HCT116 (cell line): ENCODE measurements at regions not wholly inside any gene's neighbourhood (a gene's known extent, or its start where the extent isn't known, plus 50 kb on each side); places are given as distances from the start of the nearest gene placed in this dataset.

Source experiments
- ATAC-seq: fragments of 200-7000 bp; cut with Tn5 transposase; 2 replicates; pipeline ENCODE4 v1.9.1; 2020; ENCODE audit warnings: mild to moderate bottlenecking, moderate library complexity
- BruUV-seq: library from RNA; stranded (reverse); fragments of 400-500 nt; replicated peaks from 2 replicates; lab custom pipeline; 2021; lab: Mats Ljungman, UMichigan
- CTCF ChIA-PET: fragments of 300-600 bp; sonication (Branson Sonifier 250); formaldehyde crosslinking; loops from one replicate; lab custom pipeline; 2021; ENCODE audit warnings: antibody characterized with exemption; lab: Charles Lee
- POLR2A ChIA-PET: fragments of 300-600, 350-600 bp; sonication (Branson Sonifier 250); formaldehyde crosslinking; loops from one replicate; lab custom pipeline; 2021; ENCODE audit warnings: antibody characterized with exemption; lab: Charles Lee
- RAD21 ChIA-PET, 2 experiments: fragments of 300-600 bp; sonication (Branson Sonifier 250); formaldehyde crosslinking; loops; one replicate each; lab custom pipeline; 2023; ENCODE audit warnings: low total read pairs in 2 of 2; ENCODE audit not compliant: uncharacterized antibody in 2 of 2, unreplicated experiment in 2 of 2, low non-redundant PET in 1 of 2; lab: Charles Lee
- DNase-seq: peaks from one replicate; pipeline ENCODE4 v3.0.0-alpha.2; 2010; ENCODE audit warnings: low read depth, low spot score
- H2AFZ ChIP-seq: fragments of 200-600 bp; shearing (Covaris generic), sonication (generic); 2 replicates; pipeline ENCODE4 v1.6.1; 2017; ENCODE audit warnings: low read depth, mixed run types, mixed read lengths, antibody characterized with exemption, low read length; ENCODE audit not compliant: poor library complexity, severe bottlenecking
- H3K27ac ChIP-seq: 2 replicates; pipeline ENCODE4 v1.5.1; 2012; ENCODE audit warnings: low read depth, low read length
- H3K27me3 ChIP-seq: fragments of 200-600 bp; sonication (generic); 2 replicates; pipeline ENCODE4 v1.6.1; 2016; ENCODE audit warnings: mixed run types, low read length, mixed read lengths; ENCODE audit not compliant: insufficient read depth
- H3K36me3 ChIP-seq, 2 experiments: fragments of 200-500 bp in 1 of 2; fragments of 200-600 bp in 1 of 2; sonication (Bioruptor generic) in 1 of 2; sonication (generic) in 1 of 2; 2 replicates each; pipeline versions ENCODE4 v1.5.1 to v1.6.1; 2014 to 2016; ENCODE audit warnings: low read length in 2 of 2, inconsistent platforms in 1 of 2, mixed read lengths in 1 of 2, mixed run types in 1 of 2; ENCODE audit not compliant: insufficient read depth in 2 of 2, control insufficient read depth in 1 of 2
- H3K4me1 ChIP-seq, 2 experiments: fragments of 200-600 bp in 1 of 2; sonication (generic) in 1 of 2; 2 replicates each; pipeline versions ENCODE4 v1.5.1 to v1.6.1; 2012 to 2017; ENCODE audit warnings: low read length in 2 of 2, inconsistent platforms in 1 of 2, mild to moderate bottlenecking in 1 of 2, mixed read lengths in 1 of 2, mixed run types in 1 of 2, moderate library complexity in 1 of 2; ENCODE audit not compliant: insufficient read depth in 2 of 2, control insufficient read depth in 1 of 2
- H3K4me2 ChIP-seq: fragments of 200-600 bp; sonication (generic); 2 replicates; pipeline ENCODE4 v1.6.1; 2017; ENCODE audit warnings: mixed run types, low read length, mixed read lengths
- H3K4me3 ChIP-seq, 2 experiments: fragments of 200-600 bp in 1 of 2; sonication (generic) in 1 of 2; replicated peaks in 1 of 2; 2 replicates each; pipeline ENCODE4 v1.5.1; 2011 to 2016; ENCODE audit warnings: low read length in 2 of 2, control low read depth in 1 of 2, low read depth in 1 of 2, mild to moderate bottlenecking in 1 of 2, mixed read lengths in 1 of 2, mixed run types in 1 of 2
- H3K79me2 ChIP-seq: fragments of 200-600 bp; sonication (generic); 2 replicates; pipeline ENCODE4 v1.6.1; 2017; ENCODE audit warnings: mild to moderate bottlenecking, mixed run types, low read length, moderate library complexity, mixed read lengths; ENCODE audit not compliant: insufficient read depth
- H3K9ac ChIP-seq: fragments of 200-600 bp; sonication (generic); 2 replicates; pipeline ENCODE4 v1.6.1; 2016; ENCODE audit warnings: low read length, mixed read lengths
- H3K9me2 ChIP-seq: fragments of 200-600 bp; sonication (generic), shearing (Covaris generic); 2 replicates; pipeline ENCODE4 v1.6.1; 2017; ENCODE audit warnings: mixed run types, mild to moderate bottlenecking, moderate library complexity; ENCODE audit not compliant: insufficient read depth
- H3K9me3 ChIP-seq, 2 experiments: fragments of 200-500 bp in 1 of 2; fragments of 200-600 bp in 1 of 2; sonication (Bioruptor generic) in 1 of 2; sonication (generic) in 1 of 2; 2 replicates each; pipeline ENCODE4 v1.6.1; 2014 to 2017; ENCODE audit warnings: low read length in 2 of 2, mixed read lengths in 2 of 2, inconsistent platforms in 1 of 2, low read depth in 1 of 2, mild to moderate bottlenecking in 1 of 2, mixed run types in 1 of 2, moderate library complexity in 1 of 2; ENCODE audit not compliant: control insufficient read depth in 1 of 2, insufficient read depth in 1 of 2
- H4K20me1 ChIP-seq: fragments of 200-600 bp; sonication (generic), shearing (Covaris generic); 2 replicates; pipeline ENCODE4 v1.6.1; 2017; ENCODE audit warnings: mixed run types, mild to moderate bottlenecking, moderate library complexity; ENCODE audit not compliant: insufficient read depth
- CBX3 ChIP-seq: IDR thresholded peaks from 2 replicates; pipeline ENCODE4 v1.6.1; 2012; ENCODE audit warnings: low read depth
- CEBPB ChIP-seq: IDR thresholded peaks from 2 replicates; pipeline ENCODE4 v1.6.1; 2012; ENCODE audit warnings: low read depth
- EGR1 ChIP-seq: IDR thresholded peaks from 2 replicates; pipeline ENCODE4 v1.6.1; 2012; ENCODE audit warnings: low read depth
- ELF1 ChIP-seq: IDR thresholded peaks from 2 replicates; pipeline ENCODE4 v1.6.1; 2012; ENCODE audit warnings: low read depth, borderline replicate concordance
- FOSL1 ChIP-seq: IDR thresholded peaks from 2 replicates; pipeline ENCODE4 v1.6.1; 2012; ENCODE audit warnings: low read depth
- JUND ChIP-seq: IDR thresholded peaks from 2 replicates; pipeline ENCODE4 v1.6.1; 2012
- POLR2A ChIP-seq: IDR thresholded peaks from 2 replicates; pipeline ENCODE4 v1.7.0; 2011; ENCODE audit warnings: borderline replicate concordance; ENCODE audit not compliant: insufficient read depth, insufficient read length; ENCODE audit errors: extremely low read depth
- POLR2AphosphoS5 ChIP-seq: IDR thresholded peaks from 2 replicates; pipeline ENCODE4 v1.6.1; 2011; ENCODE audit warnings: mild to moderate bottlenecking, low read depth, low read length, moderate library complexity
- RAD21 ChIP-seq: IDR thresholded peaks from 2 replicates; pipeline ENCODE4 v1.6.1; 2012; ENCODE audit warnings: low read depth, mild to moderate bottlenecking
- SIN3A ChIP-seq: IDR thresholded peaks from 2 replicates; pipeline ENCODE4 v1.6.1; 2012; ENCODE audit warnings: low read depth
- SP1 ChIP-seq: IDR thresholded peaks from 2 replicates; pipeline ENCODE4 v1.6.1; 2012; ENCODE audit warnings: low read depth
- SRF ChIP-seq: IDR thresholded peaks from 2 replicates; pipeline ENCODE4 v1.6.1; 2012; ENCODE audit warnings: low read depth
- TCF7L2 ChIP-seq: IDR thresholded peaks from 2 replicates; pipeline ENCODE4 v1.7.0; 2011; ENCODE audit warnings: borderline replicate concordance, inconsistent platforms; ENCODE audit not compliant: insufficient read depth, insufficient read length; ENCODE audit errors: extremely low read depth
- YY1 ChIP-seq: IDR thresholded peaks from 2 replicates; pipeline ENCODE4 v1.6.1; 2011; ENCODE audit warnings: low read length, low read depth, moderate library complexity, mild to moderate bottlenecking; ENCODE audit not compliant: insufficient replicate concordance; ENCODE audit errors: extremely low read depth
- ZFX ChIP-seq: fragments of 450-650 bp; IDR thresholded peaks from 2 replicates; pipeline ENCODE4 v1.6.1; 2017
- intact Hi-C: fragments of 100-400 bp; cut with micrococcal nuclease; formaldehyde crosslinking; loops from 2 replicates; pipeline ENCODE4 v1.10.0; 2022
- TF ChIP-seq, protein P1 (sequence below): IDR thresholded peaks from 2 replicates; pipeline ENCODE4 v1.6.1; 2012
- TF ChIP-seq, protein P2 (sequence below), 3 experiments: fragments of 200-600 bp in 1 of 3; sonication (generic) in 1 of 3; IDR thresholded peaks in 2 of 3; conservative IDR thresholded peaks in 1 of 3; 2 replicates each; pipeline ENCODE4 v1.5.1; 2012 to 2017; ENCODE audit warnings: low read depth in 2 of 3, low read length in 2 of 3, antibody characterized with exemption in 1 of 3, borderline replicate concordance in 1 of 3, control low read depth in 1 of 3, mild to moderate bottlenecking in 1 of 3, mixed read lengths in 1 of 3, mixed run types in 1 of 3, moderate library complexity in 1 of 3; ENCODE audit not compliant: insufficient read depth in 1 of 3
- TF ChIP-seq, protein P3 (sequence below): IDR thresholded peaks from 2 replicates; pipeline ENCODE4 v1.6.1; 2011; ENCODE audit warnings: mild to moderate bottlenecking, low read length, moderate library complexity; ENCODE audit not compliant: insufficient replicate concordance; ENCODE audit errors: extremely low read depth

DNA sequence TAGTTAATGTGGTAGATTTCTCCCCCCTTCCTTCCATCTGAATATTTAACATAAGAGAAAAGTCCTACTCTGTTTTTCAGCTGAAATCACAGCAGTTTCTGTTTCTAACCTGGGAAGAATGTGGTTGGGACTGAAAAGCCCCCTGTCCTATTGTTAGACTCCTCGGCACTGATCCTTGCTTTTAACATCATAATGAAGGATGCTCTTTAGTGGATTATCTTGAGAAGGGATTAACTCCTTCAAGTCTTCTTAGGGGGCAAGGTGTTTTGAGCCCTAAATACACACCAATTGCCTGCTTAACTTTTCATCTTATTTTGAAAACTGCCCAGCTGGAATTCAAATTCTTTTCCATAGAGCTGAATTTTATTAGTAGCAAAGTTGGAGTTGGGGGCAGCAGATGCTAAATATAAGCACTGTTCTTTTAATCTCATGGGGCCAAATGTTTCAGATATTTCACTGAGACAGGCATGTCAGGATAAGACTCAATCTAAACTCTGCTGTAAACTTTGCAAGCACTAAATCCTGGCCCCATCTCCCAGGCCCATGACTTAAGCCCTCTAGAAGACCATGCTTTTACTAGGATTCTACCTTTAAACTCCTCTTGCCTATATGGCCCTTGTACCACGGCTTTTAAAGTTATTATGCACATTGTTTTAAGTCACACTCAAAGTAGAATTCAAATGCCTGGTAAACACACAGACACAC lies 243.2 kb upstream of the NR2F2 start:
- no TSS peak for BruUV-seq
- no peaks in the 10 kb centered on the region for H3K9me3 ChIP-seq
- H3K79me2 ChIP-seq: no peaks in the 10 kb centered on the region
- H3K4me1 ChIP-seq: no peaks in the 10 kb centered on the region
- H3K9me2 ChIP-seq: no peaks in the 10 kb centered on the region
- no peak overlapping the region for H3K4me3 ChIP-seq
- TF ChIP-seq EGR1: no peak
- no peak for TF ChIP-seq RAD21
- no peak for TF ChIP-seq YY1
- TF ChIP-seq SIN3A: no peak
- TF ChIP-seq, protein P1, sequence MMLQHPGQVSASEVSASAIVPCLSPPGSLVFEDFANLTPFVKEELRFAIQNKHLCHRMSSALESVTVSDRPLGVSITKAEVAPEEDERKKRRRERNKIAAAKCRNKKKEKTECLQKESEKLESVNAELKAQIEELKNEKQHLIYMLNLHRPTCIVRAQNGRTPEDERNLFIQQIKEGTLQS: no peak
- TF ChIP-seq JUND: no peak
- no peak for TF ChIP-seq CBX3
- TF ChIP-seq ZFX: no peak
- TF ChIP-seq, protein P2, sequence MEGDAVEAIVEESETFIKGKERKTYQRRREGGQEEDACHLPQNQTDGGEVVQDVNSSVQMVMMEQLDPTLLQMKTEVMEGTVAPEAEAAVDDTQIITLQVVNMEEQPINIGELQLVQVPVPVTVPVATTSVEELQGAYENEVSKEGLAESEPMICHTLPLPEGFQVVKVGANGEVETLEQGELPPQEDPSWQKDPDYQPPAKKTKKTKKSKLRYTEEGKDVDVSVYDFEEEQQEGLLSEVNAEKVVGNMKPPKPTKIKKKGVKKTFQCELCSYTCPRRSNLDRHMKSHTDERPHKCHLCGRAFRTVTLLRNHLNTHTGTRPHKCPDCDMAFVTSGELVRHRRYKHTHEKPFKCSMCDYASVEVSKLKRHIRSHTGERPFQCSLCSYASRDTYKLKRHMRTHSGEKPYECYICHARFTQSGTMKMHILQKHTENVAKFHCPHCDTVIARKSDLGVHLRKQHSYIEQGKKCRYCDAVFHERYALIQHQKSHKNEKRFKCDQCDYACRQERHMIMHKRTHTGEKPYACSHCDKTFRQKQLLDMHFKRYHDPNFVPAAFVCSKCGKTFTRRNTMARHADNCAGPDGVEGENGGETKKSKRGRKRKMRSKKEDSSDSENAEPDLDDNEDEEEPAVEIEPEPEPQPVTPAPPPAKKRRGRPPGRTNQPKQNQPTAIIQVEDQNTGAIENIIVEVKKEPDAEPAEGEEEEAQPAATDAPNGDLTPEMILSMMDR (IDR thresholded peaks at IDR 0.05 in 2 of 3, conservative IDR thresholded peaks at IDR 0.05 in 1 of 3; ENCODE audit: borderline replicate concordance in 1 of 3, insufficient read depth in 1 of 3, low read depth in 2 of 3, low read length in 2 of 3): no peak
- no peak for TF ChIP-seq ELF1
- TF ChIP-seq SP1: no peak
- no peak for TF ChIP-seq POLR2A
- TF ChIP-seq SRF: no peak
- TF ChIP-seq TCF7L2: no peak
- no peak for TF ChIP-seq FOSL1
- no peak for TF ChIP-seq POLR2AphosphoS5
- TF ChIP-seq, protein P3, sequence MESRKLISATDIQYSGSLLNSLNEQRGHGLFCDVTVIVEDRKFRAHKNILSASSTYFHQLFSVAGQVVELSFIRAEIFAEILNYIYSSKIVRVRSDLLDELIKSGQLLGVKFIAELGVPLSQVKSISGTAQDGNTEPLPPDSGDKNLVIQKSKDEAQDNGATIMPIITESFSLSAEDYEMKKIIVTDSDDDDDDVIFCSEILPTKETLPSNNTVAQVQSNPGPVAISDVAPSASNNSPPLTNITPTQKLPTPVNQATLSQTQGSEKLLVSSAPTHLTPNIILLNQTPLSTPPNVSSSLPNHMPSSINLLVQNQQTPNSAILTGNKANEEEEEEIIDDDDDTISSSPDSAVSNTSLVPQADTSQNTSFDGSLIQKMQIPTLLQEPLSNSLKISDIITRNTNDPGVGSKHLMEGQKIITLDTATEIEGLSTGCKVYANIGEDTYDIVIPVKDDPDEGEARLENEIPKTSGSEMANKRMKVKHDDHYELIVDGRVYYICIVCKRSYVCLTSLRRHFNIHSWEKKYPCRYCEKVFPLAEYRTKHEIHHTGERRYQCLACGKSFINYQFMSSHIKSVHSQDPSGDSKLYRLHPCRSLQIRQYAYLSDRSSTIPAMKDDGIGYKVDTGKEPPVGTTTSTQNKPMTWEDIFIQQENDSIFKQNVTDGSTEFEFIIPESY: no peak
- no peak for TF ChIP-seq CEBPB
- no peaks in the 10 kb centered on the region for H4K20me1 ChIP-seq
- H3K36me3 ChIP-seq: no peaks in the 10 kb centered on the region
- no peak overlapping the region for H3K9ac ChIP-seq
- DNase-seq (no peak), ATAC-seq (no peak)
- POLR2A ChIA-PET: no interaction called here
- CTCF ChIA-PET: no interaction called here
- intact Hi-C loops: no loop called here
- RAD21 ChIA-PET: no interaction called here
- H2AFZ ChIP-seq: peak overlapping the region; percentile 4
- no peak overlapping the region for H3K27ac ChIP-seq
- H3K27me3 ChIP-seq: no peaks in the 10 kb centered on the region
- H3K4me2 ChIP-seq: no peak overlapping the region
